Prostate gland (tissue), 2 donors: ENCODE measurements at regions not wholly inside any gene's neighbourhood (a gene's known extent, or its start where the extent isn't known, plus 50 kb on each side); places are given as distances from the start of the nearest gene placed in this dataset.
A peak's percentile ranks its signal among the peaks of the same experiment; 100 is the strongest.

Experiments
- DNase-seq: peaks from one replicate; pipeline ENCODE4 v3.0.0-alpha.2; 2019; ENCODE audit warnings: low spot score
- H3K27ac ChIP-seq, 2 donors: fragments of 200-600 bp; sonication (generic); 2 replicates each; pipeline ENCODE4 v1.5.1; 2017 to 2019
- H3K27me3 ChIP-seq: fragments of 200-600 bp; sonication (generic); replicated peaks from 2 replicates; pipeline ENCODE4 v1.5.1; 2019; ENCODE audit not compliant: insufficient read depth
- H3K36me3 ChIP-seq, 2 donors: fragments of 200-600 bp; sonication (generic); 1 replicate in 1 of 2; 2 replicates in 1 of 2; pipeline versions ENCODE4 v1.5.1 to v1.8.1; 2017 to 2019
- H3K4me1 ChIP-seq: fragments of 200-600 bp; sonication (generic); replicated peaks from 2 replicates; pipeline ENCODE4 v1.5.1; 2019
- H3K4me3 ChIP-seq, 2 donors: fragments of 200-600 bp; sonication (generic); 2 replicates each; pipeline ENCODE4 v1.5.1; 2017 to 2019
- H3K9me3 ChIP-seq: fragments of 200-600 bp; sonication (generic); 2 replicates; pipeline ENCODE4 v1.5.1; 2017
- POLR2A ChIP-seq: fragments of 450-650 bp; IDR thresholded peaks from one replicate; pipeline ENCODE4 v1.6.1; 2016; ENCODE audit warnings: antibody characterized with exemption, mild to moderate bottlenecking
- POLR2AphosphoS5 ChIP-seq: sonication (generic); formaldehyde crosslinking; IDR thresholded peaks from one replicate; pipeline ENCODE4 v1.6.1; 2017; ENCODE audit warnings: antibody characterized with exemption
- WGBS: methylation state at CpG from one replicate; pipeline ENCODE4 v1.1.5; 2018; 5-methylcytosine and 5-hydroxymethylcytosine counted together
- intact Hi-C: fragments of 100-400 bp; cut with DNase I; formaldehyde crosslinking; loops from one replicate; pipeline ENCODE4 v1.14.2; 2022
- TF ChIP-seq, protein P1 (sequence below), 4 experiments: fragments of 200-600 bp in 2 of 4; fragments of 450-650 bp in 2 of 4; sonication (generic) in 2 of 4; IDR thresholded peaks; 1 replicate in 3 of 4; 2 replicates in 1 of 4; pipeline ENCODE4 v1.5.1; 2016 to 2019; ENCODE audit warnings: antibody characterized with exemption in 4 of 4, mild to moderate bottlenecking in 2 of 4, moderate library complexity in 2 of 4

DNA sequence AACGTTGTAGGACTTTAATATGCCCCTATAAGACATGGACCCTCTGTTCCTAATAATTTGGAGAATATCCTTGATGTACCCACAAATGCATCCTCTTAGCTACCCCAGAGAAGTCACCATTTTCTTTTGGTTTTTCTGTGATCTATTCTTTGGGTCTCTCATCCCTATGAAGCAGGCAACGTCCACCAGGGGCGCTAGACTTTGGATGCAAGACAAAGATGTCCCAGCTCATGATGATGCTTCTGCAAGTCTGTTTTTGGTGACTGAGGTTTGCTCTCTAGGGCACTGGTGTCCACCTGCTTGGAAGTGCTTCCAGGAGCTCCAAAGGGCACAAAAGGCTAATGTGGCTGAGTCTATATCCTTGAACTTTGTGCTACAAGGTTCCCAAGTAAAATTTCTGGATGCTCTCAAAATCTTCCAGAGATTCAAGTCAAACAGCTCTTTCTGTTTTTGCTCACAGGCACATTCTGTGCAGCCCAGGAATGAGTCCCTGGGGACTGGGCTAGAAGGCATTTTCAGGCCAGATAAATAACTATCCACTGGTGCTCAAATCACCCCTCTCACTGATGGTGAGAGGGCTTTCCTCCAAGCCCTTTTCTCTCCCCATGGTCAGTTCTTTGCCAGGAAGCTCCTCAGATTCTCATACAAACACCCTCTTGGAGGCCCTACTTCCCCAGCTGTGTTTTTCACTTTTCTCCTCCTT lies 166.4 kb downstream of the C7orf25 start:
- H3K36me3 ChIP-seq = no peaks in the 10 kb centered on the region
- H3K9me3 ChIP-seq = no peaks in the 10 kb centered on the region
- no peak overlapping the region for H3K4me3 ChIP-seq
- H3K27ac ChIP-seq = no peak overlapping the region
- H3K27me3 ChIP-seq = no peaks in the 10 kb centered on the region
- WGBS = 33% methylated on average over 3 of the region's 3 CpGs
- no peak for DNase-seq
- no peak for TF ChIP-seq POLR2A
- TF ChIP-seq, protein P1, sequence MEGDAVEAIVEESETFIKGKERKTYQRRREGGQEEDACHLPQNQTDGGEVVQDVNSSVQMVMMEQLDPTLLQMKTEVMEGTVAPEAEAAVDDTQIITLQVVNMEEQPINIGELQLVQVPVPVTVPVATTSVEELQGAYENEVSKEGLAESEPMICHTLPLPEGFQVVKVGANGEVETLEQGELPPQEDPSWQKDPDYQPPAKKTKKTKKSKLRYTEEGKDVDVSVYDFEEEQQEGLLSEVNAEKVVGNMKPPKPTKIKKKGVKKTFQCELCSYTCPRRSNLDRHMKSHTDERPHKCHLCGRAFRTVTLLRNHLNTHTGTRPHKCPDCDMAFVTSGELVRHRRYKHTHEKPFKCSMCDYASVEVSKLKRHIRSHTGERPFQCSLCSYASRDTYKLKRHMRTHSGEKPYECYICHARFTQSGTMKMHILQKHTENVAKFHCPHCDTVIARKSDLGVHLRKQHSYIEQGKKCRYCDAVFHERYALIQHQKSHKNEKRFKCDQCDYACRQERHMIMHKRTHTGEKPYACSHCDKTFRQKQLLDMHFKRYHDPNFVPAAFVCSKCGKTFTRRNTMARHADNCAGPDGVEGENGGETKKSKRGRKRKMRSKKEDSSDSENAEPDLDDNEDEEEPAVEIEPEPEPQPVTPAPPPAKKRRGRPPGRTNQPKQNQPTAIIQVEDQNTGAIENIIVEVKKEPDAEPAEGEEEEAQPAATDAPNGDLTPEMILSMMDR (IDR thresholded peaks at IDR 0.05) = peak in 1 of 4 experiments; percentile 28
- no peaks in the 10 kb centered on the region for H3K4me1 ChIP-seq
- intact Hi-C loops = no loop called here

DNA sequence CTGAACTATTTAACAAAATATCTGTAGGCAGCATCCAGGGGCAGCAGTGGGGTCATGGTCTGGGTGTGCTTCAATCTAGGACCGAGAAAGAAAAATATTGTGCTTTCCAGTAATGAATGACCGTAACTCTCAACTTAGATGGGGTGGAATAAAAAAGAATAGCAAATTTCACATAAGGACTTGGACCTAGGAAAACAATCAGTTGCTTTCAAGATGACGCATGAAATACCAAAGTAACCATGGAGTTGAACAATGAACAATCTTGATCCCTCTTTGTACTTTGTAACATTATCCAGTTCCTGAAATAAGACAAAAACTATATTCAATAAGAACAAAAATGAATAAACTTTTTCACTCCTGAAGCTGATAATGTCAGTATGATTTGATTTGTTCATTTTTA lies 167.1 kb downstream of the C7orf25 start:
- WGBS = 94% methylated on average over 3 of the region's 3 CpGs
- Histone ChIP-seq H3K4me1 (no peaks in the 10 kb centered on the region), H3K4me3 (no peak overlapping the region), H3K9me3 (no peaks in the 10 kb centered on the region), H3K36me3 (no peaks in the 10 kb centered on the region), H3K27ac (no peak overlapping the region), H3K27me3 (no peaks in the 10 kb centered on the region)
- TF ChIP-seq, protein P1 (IDR thresholded peaks at IDR 0.05) = no peak
- no peak for TF ChIP-seq POLR2AphosphoS5
- TF ChIP-seq POLR2A = no peak
- intact Hi-C loops = no loop called here
- DNase-seq = no peak

DNA sequence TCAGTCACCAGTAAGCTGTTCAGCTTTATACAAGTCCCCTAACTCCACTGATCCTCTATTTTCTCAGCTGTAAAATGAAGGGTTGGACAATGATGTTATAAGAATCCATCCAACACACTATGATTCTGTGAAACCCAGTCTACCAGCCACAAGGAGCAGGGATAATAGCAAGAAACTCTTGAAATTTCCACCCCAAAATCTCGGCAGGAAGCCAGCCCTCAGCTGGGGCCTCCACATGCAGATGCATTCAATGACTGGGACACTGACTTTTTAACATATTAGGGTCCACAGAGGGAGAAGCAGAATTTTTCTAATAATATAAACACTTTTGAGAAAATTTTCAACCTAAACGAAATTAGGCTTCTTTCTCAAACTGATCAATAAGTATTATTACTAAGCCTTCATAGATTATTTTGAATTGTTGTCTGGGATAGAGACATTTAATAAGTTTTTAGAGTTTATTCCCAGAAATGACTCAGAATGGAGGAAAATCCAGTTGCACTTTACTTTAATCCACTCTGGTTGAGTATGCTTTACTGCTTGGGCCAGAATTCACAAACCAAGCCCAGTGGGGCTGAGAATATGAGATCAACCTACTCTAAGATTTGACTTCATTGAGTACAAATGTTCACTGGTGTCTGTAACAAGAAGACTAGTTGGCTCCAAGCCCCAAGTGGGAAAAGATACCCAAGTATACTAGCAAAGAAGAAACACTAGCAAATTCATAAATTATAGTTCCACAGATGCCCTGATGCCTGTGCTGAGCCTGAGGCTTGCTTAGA lies 168.6 kb downstream of the C7orf25 start:
- H3K27ac ChIP-seq = no peak overlapping the region
- TF ChIP-seq POLR2A = no peak
- TF ChIP-seq POLR2AphosphoS5 = no peak
- WGBS = 82% methylated on average over 2 of the region's 2 CpGs
- no peaks in the 10 kb centered on the region for H3K4me1 ChIP-seq
- H3K36me3 ChIP-seq = no peaks in the 10 kb centered on the region
- H3K27me3 ChIP-seq = no peaks in the 10 kb centered on the region
- no peaks in the 10 kb centered on the region for H3K9me3 ChIP-seq
- H3K4me3 ChIP-seq = no peak overlapping the region
- intact Hi-C loops = no loop called here
- no peak for DNase-seq

DNA sequence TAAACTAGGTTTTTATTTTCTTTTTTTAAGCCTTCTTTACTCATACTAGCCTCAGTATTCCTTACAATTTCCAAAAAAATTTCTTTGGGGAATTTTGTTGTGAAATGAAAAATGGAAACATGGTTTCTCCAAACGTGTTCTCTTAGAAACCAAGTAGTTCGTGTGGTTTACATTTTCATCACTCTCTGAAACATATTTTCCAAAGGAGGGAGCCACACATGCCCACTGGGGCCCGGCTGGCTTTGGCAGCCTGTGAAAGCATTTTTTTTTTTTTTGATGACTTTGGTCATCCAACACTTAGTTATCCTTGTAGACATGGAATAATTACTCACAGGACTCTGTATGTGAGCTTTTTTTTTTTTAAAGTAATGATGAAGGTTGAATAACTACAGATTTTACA lies 169.6 kb downstream of the C7orf25 start:
- Histone ChIP-seq H3K9me3 (no peaks in the 10 kb centered on the region), H3K4me1 (no peaks in the 10 kb centered on the region), H3K4me3 (no peak overlapping the region), H3K36me3 (no peaks in the 10 kb centered on the region), H3K27ac (no peak overlapping the region), H3K27me3 (no peaks in the 10 kb centered on the region)
- TF ChIP-seq, protein P1 (IDR thresholded peaks at IDR 0.05) = no peak
- intact Hi-C loops = no loop called here
- DNase-seq = no peak
- WGBS = 75% methylated on average over 3 of the region's 3 CpGs

DNA sequence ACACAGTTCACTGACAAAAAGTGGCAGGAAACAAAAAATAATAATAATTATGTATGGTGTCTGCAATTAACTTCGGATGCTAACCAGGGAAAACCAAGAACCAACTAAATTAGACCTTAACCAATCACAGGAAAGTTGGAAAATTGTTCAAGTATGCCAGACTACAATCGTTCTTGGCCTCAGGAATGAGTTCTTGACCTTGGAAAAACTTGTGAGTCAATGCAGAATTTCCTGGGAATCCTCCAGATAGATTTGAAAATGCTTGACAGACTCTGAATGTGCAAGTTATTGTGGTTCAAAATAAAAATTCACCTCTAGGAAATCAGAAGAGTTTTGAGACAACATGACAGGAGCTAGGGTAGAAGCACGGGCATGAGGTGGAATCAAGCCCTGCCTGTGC lies 171.5 kb downstream of the C7orf25 start:
- Histone ChIP-seq H3K9me3 (no peaks in the 10 kb centered on the region), H3K27me3 (no peaks in the 10 kb centered on the region), H3K4me3 (no peak overlapping the region), H3K27ac (no peak overlapping the region), H3K4me1 (no peaks in the 10 kb centered on the region), H3K36me3 (no peaks in the 10 kb centered on the region)
- intact Hi-C loops = no loop called here
- 74% methylated on average over 3 of the region's 3 CpGs for WGBS
- TF ChIP-seq POLR2A = no peak
- TF ChIP-seq, protein P1 (IDR thresholded peaks at IDR 0.05) = no peak
- DNase-seq = no peak
